GM10266 (cell line): ENCODE measurements at regions not wholly inside any gene's neighbourhood (a gene's known extent, or its start where the extent isn't known, plus 50 kb on each side); places are given as distances from the start of the nearest gene placed in this dataset.

Experiments used
- DNase-seq: peaks from one replicate; pipeline ENCODE4 v3.0.0; 2012; ENCODE audit errors: extremely low spot score
- TF ChIP-seq, protein P1 (sequence below): IDR thresholded peaks from 2 replicates; pipeline ENCODE4 v1.5.1; 2012; ENCODE audit warnings: mild to moderate bottlenecking, low read depth; ENCODE audit not compliant: control insufficient read depth, insufficient read depth; ENCODE audit errors: missing control alignments

DNA sequence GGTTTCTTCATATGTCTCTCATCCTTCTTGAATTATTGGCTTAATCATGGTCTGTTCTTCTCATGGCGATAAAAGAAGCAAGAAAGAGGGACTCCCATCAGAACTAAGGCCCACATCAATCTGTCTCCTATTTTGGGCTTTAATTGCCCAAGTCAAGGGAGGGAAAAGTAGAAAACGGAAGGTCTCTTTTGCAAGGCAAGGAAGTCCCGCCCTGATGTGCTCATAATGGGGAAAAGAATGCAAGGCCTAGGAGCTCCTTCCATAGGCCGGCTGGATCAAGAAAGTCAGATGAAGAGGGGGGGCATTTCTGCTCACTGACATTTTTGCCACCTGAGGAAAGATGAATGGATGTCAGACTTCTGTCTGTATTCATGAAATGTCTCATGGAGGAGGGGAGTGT lies 127.7 kb upstream of the RPS6KA3 start:
- no peak for DNase-seq
- TF ChIP-seq, protein P1, sequence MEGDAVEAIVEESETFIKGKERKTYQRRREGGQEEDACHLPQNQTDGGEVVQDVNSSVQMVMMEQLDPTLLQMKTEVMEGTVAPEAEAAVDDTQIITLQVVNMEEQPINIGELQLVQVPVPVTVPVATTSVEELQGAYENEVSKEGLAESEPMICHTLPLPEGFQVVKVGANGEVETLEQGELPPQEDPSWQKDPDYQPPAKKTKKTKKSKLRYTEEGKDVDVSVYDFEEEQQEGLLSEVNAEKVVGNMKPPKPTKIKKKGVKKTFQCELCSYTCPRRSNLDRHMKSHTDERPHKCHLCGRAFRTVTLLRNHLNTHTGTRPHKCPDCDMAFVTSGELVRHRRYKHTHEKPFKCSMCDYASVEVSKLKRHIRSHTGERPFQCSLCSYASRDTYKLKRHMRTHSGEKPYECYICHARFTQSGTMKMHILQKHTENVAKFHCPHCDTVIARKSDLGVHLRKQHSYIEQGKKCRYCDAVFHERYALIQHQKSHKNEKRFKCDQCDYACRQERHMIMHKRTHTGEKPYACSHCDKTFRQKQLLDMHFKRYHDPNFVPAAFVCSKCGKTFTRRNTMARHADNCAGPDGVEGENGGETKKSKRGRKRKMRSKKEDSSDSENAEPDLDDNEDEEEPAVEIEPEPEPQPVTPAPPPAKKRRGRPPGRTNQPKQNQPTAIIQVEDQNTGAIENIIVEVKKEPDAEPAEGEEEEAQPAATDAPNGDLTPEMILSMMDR: no peak

DNA sequence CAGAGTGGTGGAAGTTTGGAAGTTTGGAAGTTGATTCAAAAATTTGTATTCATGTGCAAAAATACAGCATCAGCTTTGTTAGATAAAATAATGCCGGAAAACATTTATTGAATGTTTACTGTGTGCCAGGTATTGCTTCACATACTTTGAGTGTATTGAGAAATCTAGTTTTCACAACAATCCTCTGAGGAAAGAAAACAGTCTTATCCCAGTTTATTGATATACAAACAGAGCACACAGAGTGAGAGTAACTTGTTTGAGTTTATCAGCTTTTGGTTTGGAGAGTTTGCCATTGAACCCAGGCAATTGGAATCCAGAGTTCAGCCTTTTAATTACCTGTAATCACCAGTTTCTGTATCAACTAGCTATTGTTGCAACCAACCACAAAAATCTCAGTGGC lies 127.2 kb upstream of the RPS6KA3 start:
- TF ChIP-seq, protein P1: no peak
- DNase-seq: no peak

DNA sequence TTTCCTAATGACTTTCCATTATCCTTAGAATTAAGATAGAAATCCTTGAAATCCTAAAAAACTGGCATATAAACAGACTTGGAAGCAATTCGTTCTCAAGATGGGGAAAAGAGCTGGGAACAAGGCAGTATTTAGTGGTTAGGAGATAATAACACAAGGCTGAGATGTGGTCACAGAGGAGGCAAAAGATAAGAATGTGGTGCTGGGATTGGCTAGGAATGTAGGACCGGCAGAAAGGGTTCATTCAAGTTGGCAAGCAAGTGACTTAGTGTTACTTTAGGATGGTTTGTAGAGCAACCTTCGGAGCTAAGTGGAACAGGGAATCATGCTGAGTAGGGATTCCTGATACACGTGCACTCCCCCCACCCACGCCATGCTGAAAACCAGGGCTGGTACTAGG lies 121.9 kb upstream of the RPS6KA3 start:
- TF ChIP-seq, protein P1: no peak
- no peak for DNase-seq

DNA sequence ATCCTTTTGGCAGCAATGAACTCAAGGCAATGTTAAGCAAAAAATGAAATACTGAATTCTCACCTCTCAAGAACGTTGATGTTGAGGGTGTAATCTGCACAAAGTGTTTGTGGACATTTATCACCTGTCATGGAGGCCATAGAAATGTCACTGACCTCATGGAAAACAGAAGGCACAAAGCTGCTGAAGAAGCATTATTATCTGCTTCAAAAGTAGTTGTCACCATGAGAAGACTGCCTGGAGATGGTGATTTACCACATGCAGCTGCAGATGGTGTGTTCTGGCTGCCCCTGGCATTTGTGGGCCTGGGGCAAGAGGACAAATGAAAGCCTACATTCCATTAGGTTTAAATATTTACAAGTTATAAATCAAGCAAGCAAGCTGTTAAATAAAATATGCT lies 116.8 kb upstream of the RPS6KA3 start:
- DNase-seq: no peak
- TF ChIP-seq, protein P1: no peak

DNA sequence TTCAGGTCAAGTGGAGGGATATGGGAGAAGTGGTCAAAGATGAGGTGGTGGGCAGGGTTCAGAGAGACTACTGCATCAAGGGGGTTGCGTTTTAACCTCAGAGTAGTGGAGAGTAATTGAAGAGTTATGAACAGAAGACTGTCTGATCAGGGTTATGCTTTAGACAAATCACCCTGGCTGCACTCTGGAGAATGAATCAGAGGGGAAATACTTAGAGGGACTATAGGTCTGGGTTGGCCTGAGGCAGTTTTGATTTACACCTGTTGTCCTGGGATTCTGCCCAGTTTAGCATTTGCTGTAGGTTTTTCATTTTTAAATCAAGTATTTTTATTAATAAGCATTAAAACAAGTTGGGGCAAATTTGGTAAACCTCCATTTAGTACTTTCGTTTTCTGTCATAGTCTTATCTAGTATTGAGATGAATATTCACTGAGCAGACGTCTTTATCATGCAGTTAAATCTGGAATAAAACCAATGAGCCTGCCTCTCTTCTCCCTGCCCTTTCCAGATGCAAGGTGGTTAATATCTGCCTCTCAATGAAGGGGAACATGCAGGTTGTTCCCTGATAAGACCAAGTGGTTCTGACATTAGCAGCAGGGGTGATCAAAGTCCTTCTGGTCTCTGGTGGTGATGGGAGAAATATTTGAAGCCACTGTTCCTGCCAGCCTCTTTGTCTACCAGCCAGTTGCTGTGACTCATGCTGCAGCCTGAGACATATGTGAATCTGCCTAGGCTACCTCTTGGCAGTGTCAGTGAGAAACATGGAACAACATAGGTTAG lies 116.0 kb upstream of the RPS6KA3 start:
- no peak for DNase-seq
- TF ChIP-seq, protein P1: no peak

DNA sequence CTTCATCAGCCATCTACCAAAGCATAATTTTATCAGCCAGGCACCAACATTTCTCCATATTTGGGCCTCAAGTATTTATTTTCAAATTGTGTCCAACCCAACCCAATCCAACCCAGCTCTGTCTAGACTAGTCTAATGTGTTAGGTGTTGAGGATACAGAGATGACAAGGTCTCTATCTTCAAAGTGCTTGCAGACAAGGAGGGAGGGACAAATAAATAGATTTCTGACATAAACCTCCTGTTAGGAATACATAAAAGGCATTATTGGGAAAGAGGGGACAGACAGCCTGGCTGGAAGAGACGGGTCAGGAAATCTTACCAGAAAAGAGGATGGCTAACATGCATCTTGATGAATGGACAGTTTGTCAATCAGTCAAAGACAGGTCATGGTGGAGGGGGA lies 115.4 kb upstream of the RPS6KA3 start:
- no peak for DNase-seq
- TF ChIP-seq, protein P1: no peak

DNA sequence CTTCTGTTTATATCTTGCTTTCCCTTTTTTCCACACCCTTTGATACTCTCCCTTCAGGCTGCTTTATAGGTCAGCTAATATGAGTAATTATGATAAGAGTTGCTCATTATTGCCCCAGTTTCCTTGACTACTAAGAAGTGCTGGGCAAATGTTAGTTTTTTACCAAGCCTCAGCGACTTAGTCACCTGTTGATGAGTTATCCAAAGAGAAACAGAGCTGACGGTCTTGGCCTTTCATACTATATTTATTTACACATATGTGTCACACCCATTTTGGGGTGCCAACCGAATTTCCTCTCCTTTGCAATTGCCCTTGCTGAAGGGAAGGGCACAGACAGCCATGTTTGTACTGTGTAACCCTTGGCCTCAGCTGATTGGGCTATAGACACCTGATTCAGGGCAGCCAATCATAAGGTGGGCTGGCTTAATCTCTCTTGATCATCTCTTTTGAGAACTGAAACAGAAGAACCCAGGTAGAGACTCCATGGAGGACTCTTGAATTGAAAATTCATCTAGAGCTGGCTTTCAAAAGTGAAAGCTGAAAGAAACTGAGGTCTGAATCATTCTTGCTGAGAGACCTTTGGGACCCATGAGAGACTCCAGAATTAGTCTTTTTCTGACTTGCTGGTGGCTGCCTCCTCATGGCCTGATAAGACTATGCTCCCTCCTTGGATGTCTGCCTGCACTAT lies 111.7 kb upstream of the RPS6KA3 start:
- TF ChIP-seq, protein P1: no peak
- no peak for DNase-seq
